ENCODE measurements at regions not wholly inside any gene's neighbourhood (a gene's known extent, or its start where the extent isn't known, plus 50 kb on each side); places are given as distances from the start of the nearest gene placed in this dataset.

DNA sequence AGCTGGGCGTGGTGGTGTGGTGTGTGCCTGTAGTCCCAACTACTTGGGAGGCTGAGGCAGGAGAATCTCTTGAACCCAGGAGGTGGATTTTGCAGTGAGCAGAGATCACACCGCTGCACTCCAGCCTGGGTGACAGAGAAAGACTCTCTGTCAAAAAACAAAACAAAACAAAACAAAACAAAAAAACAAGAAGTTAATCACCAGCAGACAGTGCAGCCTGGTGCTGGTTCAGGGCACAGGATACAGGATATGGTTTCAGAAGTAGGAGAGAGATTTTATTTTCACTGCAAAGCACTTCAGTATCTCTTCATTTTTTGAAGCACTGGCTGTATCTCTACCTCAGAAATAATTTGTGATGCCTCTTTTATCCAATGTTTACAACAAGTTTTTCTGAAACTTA lies 1222.9 kb upstream of the PRKX start:
- no peaks in the 10 kb centered on the region for H3K9me3 ChIP-seq (replicated peaks in 1 of 3)
- no peak overlapping the region for H3K4me3 ChIP-seq
- peaks cover 0 to 5% of the 10 kb centered on the region in 2 donors for H3K4me1 ChIP-seq (replicated peaks in 1 of 2)
- intact Hi-C loops (cut with DNase I), result no loop called here
- no peak for DNase-seq
- no peaks in the 10 kb centered on the region for H3K36me3 ChIP-seq (replicated peaks in 1 of 2)
- no peak for TF ChIP-seq POLR2A (IDR thresholded peaks at IDR 0.05)
- TF ChIP-seq, protein P1, sequence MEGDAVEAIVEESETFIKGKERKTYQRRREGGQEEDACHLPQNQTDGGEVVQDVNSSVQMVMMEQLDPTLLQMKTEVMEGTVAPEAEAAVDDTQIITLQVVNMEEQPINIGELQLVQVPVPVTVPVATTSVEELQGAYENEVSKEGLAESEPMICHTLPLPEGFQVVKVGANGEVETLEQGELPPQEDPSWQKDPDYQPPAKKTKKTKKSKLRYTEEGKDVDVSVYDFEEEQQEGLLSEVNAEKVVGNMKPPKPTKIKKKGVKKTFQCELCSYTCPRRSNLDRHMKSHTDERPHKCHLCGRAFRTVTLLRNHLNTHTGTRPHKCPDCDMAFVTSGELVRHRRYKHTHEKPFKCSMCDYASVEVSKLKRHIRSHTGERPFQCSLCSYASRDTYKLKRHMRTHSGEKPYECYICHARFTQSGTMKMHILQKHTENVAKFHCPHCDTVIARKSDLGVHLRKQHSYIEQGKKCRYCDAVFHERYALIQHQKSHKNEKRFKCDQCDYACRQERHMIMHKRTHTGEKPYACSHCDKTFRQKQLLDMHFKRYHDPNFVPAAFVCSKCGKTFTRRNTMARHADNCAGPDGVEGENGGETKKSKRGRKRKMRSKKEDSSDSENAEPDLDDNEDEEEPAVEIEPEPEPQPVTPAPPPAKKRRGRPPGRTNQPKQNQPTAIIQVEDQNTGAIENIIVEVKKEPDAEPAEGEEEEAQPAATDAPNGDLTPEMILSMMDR (IDR thresholded peaks at IDR 0.05), result no peak
- H3K27ac ChIP-seq, result peak overlapping the region in 2 of 5 donors; percentile 27 to 49
- H3K27me3 ChIP-seq, result no peaks in the 10 kb centered on the region
- 75 to 94% (median 83%) methylated on average over 2 of the region's 2 CpGs for WGBS, 4 donors

DNA sequence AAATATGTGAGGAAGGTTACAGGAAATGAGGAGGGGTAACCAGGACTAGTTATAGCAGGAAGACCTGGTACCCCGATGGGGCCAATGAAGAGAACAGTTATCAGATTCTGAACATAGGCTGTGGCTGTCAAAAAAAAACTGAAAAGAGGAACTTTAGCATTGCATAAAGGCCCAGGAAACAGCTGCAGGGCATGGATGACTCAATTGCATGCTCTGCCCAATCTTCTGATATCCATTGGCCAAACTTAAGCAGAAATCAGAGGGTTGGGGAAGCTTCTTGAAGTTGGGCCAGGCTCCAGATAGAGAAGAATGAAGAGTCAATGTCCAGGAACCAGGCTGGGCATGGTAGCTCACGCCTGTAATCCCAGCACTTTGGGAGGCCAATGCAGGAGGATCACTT lies 1222.4 kb upstream of the PRKX start:
- intact Hi-C loops (cut with DNase I), result no loop called here
- Histone ChIP-seq H3K27me3 (no peaks in the 10 kb centered on the region), H3K27ac (peak overlapping the region in 2 of 5 donors; percentile 27 to 49), H3K36me3 (replicated peaks in 1 of 2) (no peaks in the 10 kb centered on the region), H3K4me3 (no peak overlapping the region), H3K4me1 (replicated peaks in 1 of 2) (peaks cover 0 to 5% of the 10 kb centered on the region in 2 donors), H3K9me3 (replicated peaks in 1 of 3) (no peaks in the 10 kb centered on the region)
- WGBS, 4 donors, result 60 to 76% (median 64%) methylated on average over 1 to 2 of the region's 2 CpGs
- TF ChIP-seq POLR2A (IDR thresholded peaks at IDR 0.05), result no peak
- TF ChIP-seq, protein P1 (IDR thresholded peaks at IDR 0.05), result no peak
- peak; percentile 15 to 48 (median 23) for DNase-seq

DNA sequence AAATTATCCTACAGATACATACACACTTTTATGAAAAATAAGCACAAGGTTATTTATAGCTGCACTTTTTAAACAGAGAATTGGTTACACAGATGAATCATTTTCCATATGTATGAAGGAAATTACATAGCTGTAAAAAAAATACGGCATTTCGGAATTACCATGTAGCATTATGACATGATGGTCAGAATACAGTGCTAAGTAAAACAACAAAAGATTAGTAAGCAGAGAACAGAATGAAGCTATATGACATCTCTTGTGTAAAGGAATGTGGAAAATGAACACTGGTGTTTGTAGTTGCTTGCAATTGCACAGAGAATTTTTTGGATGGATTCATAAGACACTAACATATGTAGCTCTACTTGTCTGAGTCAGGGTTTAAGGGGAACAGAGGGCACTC lies 1222.0 kb upstream of the PRKX start:
- H3K4me1 ChIP-seq (replicated peaks in 1 of 2), result peaks cover 0 to 5% of the 10 kb centered on the region in 2 donors
- H3K4me3 ChIP-seq, result no peak overlapping the region
- DNase-seq, result no peak
- TF ChIP-seq POLR2A (IDR thresholded peaks at IDR 0.05), result no peak
- TF ChIP-seq, protein P1 (IDR thresholded peaks at IDR 0.05), result no peak
- 54 to 83% (median 69%) methylated on average over 2 of the region's 2 CpGs for WGBS, 4 donors
- peak overlapping the region in 2 of 5 donors; percentile 12 to 27 for H3K27ac ChIP-seq
- H3K36me3 ChIP-seq (replicated peaks in 1 of 2), result no peaks in the 10 kb centered on the region
- intact Hi-C loops (cut with DNase I), result no loop called here
- no peaks in the 10 kb centered on the region for H3K27me3 ChIP-seq
- H3K9me3 ChIP-seq (replicated peaks in 1 of 3), result no peaks in the 10 kb centered on the region

DNA sequence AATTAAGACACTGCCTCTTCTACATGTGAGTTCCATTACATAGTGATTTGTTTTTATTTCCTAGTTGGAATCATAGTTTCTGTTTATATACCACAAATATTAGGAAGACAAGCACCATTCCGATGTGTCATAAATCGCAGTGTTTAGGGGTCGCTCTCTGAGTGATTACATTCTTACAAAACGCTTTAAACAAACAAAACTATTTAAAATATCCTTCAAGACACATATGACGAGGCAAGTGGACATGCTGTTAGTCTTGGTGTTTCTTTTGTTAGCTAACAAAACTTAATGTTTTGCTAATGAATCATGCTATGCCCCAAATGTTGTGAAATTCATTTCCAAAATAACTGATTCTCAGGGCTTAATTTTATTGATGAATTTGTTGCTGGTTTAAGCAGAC lies 1219.3 kb upstream of the PRKX start:
- intact Hi-C loops (cut with DNase I), result no loop called here
- TF ChIP-seq POLR2A (IDR thresholded peaks at IDR 0.05), result no peak
- TF ChIP-seq, protein P1 (IDR thresholded peaks at IDR 0.05), result no peak
- H3K27me3 ChIP-seq, result no peaks in the 10 kb centered on the region
- no peak overlapping the region for H3K4me3 ChIP-seq
- H3K36me3 ChIP-seq (replicated peaks in 1 of 2), result no peaks in the 10 kb centered on the region
- H3K4me1 ChIP-seq (replicated peaks in 1 of 2), result peaks cover 0 to 5% of the 10 kb centered on the region in 2 donors
- H3K27ac ChIP-seq, result no peak overlapping the region
- 49 to 62% (median 52%) methylated on average over 5 of the region's 5 CpGs for WGBS, 4 donors
- H3K9me3 ChIP-seq (replicated peaks in 1 of 3), result no peaks in the 10 kb centered on the region
- no peak for DNase-seq
